ENCODE measurements at regions not wholly inside any gene's neighbourhood (a gene's known extent, or its start where the extent isn't known, plus 50 kb on each side); places are given as distances from the start of the nearest gene placed in this dataset.

DNA sequence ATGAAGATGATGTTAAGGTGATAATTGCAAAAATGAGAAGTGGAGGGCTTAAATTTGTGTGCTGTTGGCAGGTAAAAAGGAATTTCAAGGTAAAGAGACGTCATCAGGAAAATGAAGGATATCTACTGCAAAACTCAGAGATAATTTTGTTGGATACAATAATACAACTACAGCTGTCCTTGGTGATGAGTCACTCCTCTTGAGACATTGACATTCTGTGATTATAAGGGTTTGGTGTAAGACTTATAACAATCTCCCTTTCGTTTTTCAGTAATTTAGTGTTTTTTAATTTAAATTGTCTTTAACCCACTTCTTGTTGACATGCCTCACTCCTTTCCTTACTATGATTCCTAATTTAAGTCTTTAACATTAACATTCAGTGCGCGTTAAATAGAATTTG lies 1074.1 kb upstream of the SLIT2 start:
- TF ChIP-seq POLR2A (IDR thresholded peaks at IDR 0.05; ENCODE audit: low read depth, low read length) (no peak), TAF1 (IDR thresholded peaks at IDR 0.05; ENCODE audit: borderline replicate concordance, low read depth, low read length) (no peak), POLR2AphosphoS5 (IDR thresholded peaks at IDR 0.05; ENCODE audit: low read depth, low read length) (no peak)
